ENCODE measurements at regions not wholly inside any gene's neighbourhood (a gene's known extent, or its start where the extent isn't known, plus 50 kb on each side); places are given as distances from the start of the nearest gene placed in this dataset.

- TF ChIP-seq CTCF (conservative IDR thresholded peaks at IDR 0.05) (no peak), ZFX (IDR thresholded peaks at IDR 0.05) (no peak)
These were observed 120.4 kb upstream of the RIPOR2 start for GRCh38 chr6:25056130-25056529.

Measured in C4-2B (cell line).